Activated CD4-positive, alpha-beta T cell treated with anti-CD3 and anti-CD28 coated beads for 36 hours (primary cell): ENCODE measurements at regions not wholly inside any gene's neighbourhood (a gene's known extent, or its start where the extent isn't known, plus 50 kb on each side); places are given as distances from the start of the nearest gene placed in this dataset.

ENCODE experiments used
- ATAC-seq: fragments of 200-7000 bp; cut with Tn5 transposase; one replicate; pipeline ENCODE4 v1.10.0; 2021; ENCODE audit warnings: mild to moderate bottlenecking, moderate library complexity
- CTCF ChIA-PET: fragments of 350-600 bp; sonication (Branson Sonifier 250); formaldehyde crosslinking; loops from one replicate; lab custom pipeline; 2021; ENCODE audit warnings: antibody characterized with exemption; lab: Charles Lee
- POLR2A ChIA-PET: fragments of 350-600 bp; sonication (Branson Sonifier 250); formaldehyde crosslinking; loops from one replicate; lab custom pipeline; 2021; ENCODE audit warnings: antibody characterized with exemption, inconsistent platforms; lab: Charles Lee
- DNase-seq: peaks from one replicate; pipeline ENCODE4 v3.0.0-alpha.2; 2020
- H3K27ac Mint-ChIP-seq: one replicate; pipeline ENCODE4 v1.8.0; 2021; ENCODE audit warnings: mixed read lengths
- H3K27me3 Mint-ChIP-seq: one replicate; pipeline ENCODE4 v1.8.0; 2021; ENCODE audit warnings: mixed read lengths
- H3K36me3 Mint-ChIP-seq: one replicate; pipeline ENCODE4 v1.8.0; 2021; ENCODE audit warnings: low read depth, mixed read lengths
- H3K4me1 Mint-ChIP-seq: one replicate; pipeline ENCODE4 v1.8.0; 2021; ENCODE audit warnings: mixed read lengths
- H3K4me3 Mint-ChIP-seq: one replicate; pipeline ENCODE4 v1.8.0; 2021; ENCODE audit warnings: mild to moderate bottlenecking, moderate library complexity, mixed read lengths
- H3K9me3 Mint-ChIP-seq: one replicate; pipeline ENCODE4 v1.8.0; 2021; ENCODE audit warnings: low read depth, mixed read lengths
- intact Hi-C, 2 experiments: fragments of 100-400 bp; cut with DNase I in 1 of 2; cut with micrococcal nuclease in 1 of 2; formaldehyde crosslinking; loops; one replicate each; pipeline versions ENCODE4 v1.14.2 to v1.15.1; 2022 to 2024; cut with DNase I, micrococcal nuclease

DNA sequence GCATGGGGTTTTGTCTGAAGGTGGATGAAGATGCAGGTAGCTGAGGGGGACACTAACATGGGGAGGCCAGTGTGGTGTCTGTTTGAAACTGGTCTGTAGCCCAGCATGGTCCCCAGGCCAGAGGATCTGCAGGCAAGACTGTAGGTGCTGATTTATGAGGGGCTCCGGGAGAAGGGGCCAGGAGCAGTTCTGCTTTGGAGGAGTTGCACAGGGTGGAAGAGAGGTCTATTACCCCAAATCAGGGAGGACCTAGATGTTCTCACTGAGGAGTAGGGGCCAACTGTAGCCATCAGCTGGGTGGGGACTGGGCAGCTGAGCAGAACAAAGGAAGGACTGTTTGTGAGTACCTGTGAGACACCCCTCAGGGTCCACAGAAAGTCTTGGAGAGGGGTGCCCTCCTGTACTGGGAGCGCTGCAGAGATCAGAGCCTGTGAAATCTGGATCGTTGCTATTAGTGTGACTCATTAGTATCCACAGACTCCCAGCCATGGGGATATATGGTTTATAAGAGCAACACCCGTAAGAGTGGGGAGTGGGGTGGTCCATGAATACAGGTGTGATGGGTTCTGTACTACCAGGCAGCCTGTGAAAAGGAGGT is 64.3 kb upstream of the IRF2BP2 start:
- ATAC-seq (no peak), DNase-seq (no peak)
- CTCF ChIA-PET = no interaction called here
- POLR2A ChIA-PET = no interaction called here
- Mint-ChIP-seq H3K9me3 (no peaks in the 10 kb centered on the region), H3K36me3 (no peaks in the 10 kb centered on the region), H3K27ac (no peak overlapping the region), H3K27me3 (no peaks in the 10 kb centered on the region), H3K4me1 (peaks cover 17% of the 10 kb centered on the region), H3K4me3 (no peak overlapping the region)
- intact Hi-C loops = no loop called here

DNA sequence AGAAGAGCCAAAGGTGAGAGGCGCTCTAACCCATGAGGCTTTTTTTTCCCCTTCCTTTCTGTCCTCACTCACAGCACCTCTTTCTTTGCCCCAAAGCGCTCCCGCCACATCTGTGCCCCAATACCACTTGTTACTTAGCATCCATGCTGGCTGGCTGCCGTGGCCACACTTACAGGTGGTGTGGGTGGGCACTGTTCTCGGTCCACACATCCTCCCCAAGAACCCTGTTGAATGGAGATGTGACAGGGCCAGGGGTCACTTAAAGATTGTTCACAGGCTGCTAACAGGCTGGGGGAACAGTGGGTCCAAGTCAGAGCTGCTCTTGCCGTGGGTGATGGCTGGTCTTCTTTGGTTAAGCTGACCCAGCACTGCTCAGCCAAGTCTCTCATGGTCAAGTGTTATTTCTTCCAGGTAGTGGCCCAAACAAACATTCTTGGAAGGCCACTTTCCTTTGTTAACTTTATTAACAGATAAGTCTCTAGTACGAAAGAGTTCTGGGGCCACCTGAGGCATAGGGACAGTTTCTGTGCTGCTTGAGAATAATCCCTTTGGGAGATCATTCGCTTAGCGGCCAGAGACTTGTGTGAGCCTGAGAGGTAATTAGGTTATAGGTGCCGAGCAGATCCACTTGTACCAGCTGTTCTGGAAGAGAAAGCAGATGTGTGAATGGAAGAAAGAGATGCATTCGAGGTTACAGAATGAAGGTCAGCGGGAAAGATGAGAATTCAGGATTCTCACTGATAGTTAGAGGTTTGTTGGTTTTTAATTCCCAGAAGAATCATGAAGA is 62.6 kb upstream of the IRF2BP2 start:
- H3K4me3 Mint-ChIP-seq = no peak overlapping the region
- DNase-seq (no peak), ATAC-seq (no peak)
- H3K36me3 Mint-ChIP-seq = no peaks in the 10 kb centered on the region
- H3K9me3 Mint-ChIP-seq = no peaks in the 10 kb centered on the region
- H3K27me3 Mint-ChIP-seq = no peaks in the 10 kb centered on the region
- H3K27ac Mint-ChIP-seq = no peak overlapping the region
- CTCF ChIA-PET = no interaction called here
- intact Hi-C loops = no loop called here
- POLR2A ChIA-PET = no interaction called here
- peaks cover 21% of the 10 kb centered on the region for H3K4me1 Mint-ChIP-seq

DNA sequence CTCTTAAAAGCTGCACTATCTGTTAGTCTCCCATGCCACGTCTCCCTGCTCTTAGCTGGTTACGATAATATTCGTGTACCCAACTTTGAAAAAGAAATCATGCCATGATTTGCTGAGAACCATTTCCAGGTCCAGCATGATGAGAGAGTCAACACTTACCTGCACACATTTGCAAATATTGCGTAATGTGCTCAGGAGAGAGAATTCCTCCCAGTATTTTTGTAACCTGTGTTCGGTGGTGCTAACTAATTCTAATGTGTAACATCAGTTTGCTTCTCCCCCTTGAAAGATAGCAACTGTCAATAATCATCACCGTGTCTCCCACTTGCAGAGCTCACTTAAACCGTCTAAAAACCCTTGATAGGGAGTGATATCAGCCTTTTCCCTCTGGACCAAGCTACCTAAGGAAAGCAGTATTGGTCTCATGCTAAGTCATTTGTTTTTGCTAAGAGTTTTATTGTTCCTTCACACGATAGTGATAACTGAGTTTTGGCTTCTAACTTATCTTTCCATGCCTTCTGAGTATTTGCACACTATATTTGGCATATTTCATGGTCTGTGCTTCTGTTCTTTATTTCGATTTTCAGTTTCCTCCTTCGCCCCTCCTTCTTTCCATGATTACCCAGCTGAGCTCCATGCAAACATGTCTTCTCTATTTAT is 61.1 kb upstream of the IRF2BP2 start:
- POLR2A ChIA-PET = no interaction called here
- Mint-ChIP-seq H3K36me3 (no peaks in the 10 kb centered on the region), H3K4me3 (no peak overlapping the region), H3K27me3 (no peaks in the 10 kb centered on the region), H3K4me1 (peaks cover 16% of the 10 kb centered on the region), H3K9me3 (no peaks in the 10 kb centered on the region), H3K27ac (no peak overlapping the region)
- DNase-seq (no peak), ATAC-seq (no peak)
- intact Hi-C loops = no loop called here
- CTCF ChIA-PET = interaction anchor here (1.2 kb wide), 2 partner anchors 12 to 22 kb away, joined by 3 read pairs; no protein-coding TSS in a partner anchor

DNA sequence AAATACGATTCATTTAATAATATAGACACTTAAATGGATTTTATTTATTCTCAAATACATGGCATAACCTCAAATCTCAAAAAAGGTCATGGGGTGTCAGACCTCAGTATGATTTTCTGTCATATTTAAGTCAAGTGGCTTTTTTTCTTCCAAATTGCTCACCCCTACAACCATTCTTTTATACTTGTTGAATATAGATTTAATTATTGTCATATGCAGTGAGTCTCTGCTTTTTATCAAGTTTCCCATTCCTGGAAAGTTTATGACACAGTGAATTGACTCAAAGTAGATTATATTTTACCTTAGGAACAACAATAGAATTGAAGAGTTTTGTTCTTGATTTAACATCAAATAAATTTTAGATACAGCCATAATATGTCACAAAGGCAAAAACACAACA is 59.5 kb upstream of the IRF2BP2 start:
- Mint-ChIP-seq H3K4me1 (peaks cover 9% of the 10 kb centered on the region), H3K27ac (no peak overlapping the region), H3K4me3 (no peak overlapping the region), H3K9me3 (no peaks in the 10 kb centered on the region), H3K27me3 (no peaks in the 10 kb centered on the region), H3K36me3 (no peaks in the 10 kb centered on the region)
- ChIA-PET POLR2A (no interaction called here), CTCF (no interaction called here)
- ATAC-seq (no peak), DNase-seq (no peak)
- intact Hi-C loops = no loop called here

DNA sequence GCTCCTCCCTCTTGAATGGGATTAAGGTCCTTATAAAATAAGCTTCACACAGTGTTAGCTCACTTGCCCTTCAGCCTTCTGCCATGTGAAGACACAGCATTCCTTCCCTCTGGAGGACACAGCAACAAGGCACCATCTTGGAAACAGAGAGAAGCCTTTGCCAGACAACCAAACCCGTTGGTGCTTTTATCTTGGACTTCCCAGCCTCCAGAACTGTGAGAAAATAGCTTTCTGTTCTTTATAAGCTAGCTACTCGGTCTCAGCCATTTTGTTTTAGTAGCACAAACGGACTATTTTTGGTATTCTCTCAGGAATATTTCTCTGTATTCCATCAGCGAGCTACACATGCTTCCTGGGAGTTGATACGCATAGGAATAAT is 58.6 kb upstream of the IRF2BP2 start:
- ChIA-PET POLR2A (interaction anchor here (1.2 kb wide), 1 partner anchor 55 kb away, joined by 4 read pairs; no protein-coding TSS in a partner anchor), CTCF (interaction anchor here (0.7 to 1.1 kb wide), 3 partner anchors 13 to 415 kb away, joined by 3 to 4 read pairs (median 3); no protein-coding TSS in a partner anchor)
- DNase-seq (no peak), ATAC-seq (no peak)
- Mint-ChIP-seq H3K4me3 (no peak overlapping the region), H3K27ac (no peak overlapping the region), H3K4me1 (peaks cover 9% of the 10 kb centered on the region), H3K36me3 (no peaks in the 10 kb centered on the region), H3K27me3 (no peaks in the 10 kb centered on the region), H3K9me3 (no peaks in the 10 kb centered on the region)
- intact Hi-C loops = no loop called here

DNA sequence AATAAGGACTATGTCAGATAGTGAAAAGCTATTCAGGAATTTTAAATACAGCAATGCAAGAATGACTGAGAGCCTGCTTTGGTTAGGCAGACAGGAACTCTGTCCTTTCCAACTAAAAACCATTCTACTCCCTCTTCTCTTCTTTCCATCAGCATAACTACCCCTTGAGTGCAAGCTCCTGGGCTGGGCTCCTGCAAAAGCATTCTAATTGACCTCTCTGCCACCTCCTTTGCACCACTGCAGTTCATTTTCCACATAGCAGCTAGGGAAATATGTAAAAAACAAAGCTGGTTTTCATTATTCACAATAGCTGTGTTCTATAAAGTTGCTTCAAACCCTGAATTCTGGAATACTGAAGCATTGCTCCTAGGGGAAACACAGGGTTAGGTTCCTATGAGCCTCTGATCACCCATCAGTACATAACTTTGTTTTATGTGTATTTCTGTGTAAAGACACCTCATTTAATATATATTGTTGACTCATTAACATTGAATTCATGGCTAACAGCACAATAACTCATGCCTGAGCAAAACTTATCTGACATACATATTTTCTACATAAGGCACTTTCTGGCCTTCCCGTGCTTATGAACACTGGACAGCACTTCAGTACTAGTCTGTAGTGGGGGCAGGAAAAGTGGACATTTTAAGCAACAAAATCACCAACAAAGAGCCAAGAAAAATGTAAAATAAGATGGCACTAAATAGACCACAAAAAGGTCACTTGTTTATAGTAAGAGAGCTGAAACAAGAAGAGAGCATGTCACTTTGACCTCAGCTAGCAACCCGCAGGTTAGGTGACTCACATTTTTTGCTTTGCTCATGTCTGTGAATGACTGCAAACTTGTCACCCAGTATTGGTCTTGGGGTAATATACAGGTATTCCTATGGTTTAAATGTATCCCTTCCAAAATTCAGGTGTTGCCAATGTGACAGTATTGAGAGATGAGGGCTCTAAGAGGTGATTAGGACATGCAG is 57.9 kb upstream of the IRF2BP2 start:
- H3K36me3 Mint-ChIP-seq = no peaks in the 10 kb centered on the region
- no peak overlapping the region for H3K27ac Mint-ChIP-seq
- H3K27me3 Mint-ChIP-seq = no peaks in the 10 kb centered on the region
- DNase-seq = peak; percentile 30
- CTCF ChIA-PET = interaction anchor here (0.8 to 1.1 kb wide), 2 partner anchors 13 to 416 kb away, joined by 3 read pairs; no protein-coding TSS in a partner anchor
- no peaks in the 10 kb centered on the region for H3K9me3 Mint-ChIP-seq
- H3K4me3 Mint-ChIP-seq = no peak overlapping the region
- POLR2A ChIA-PET = interaction anchor here (1.2 kb wide), 1 partner anchor 56 kb away, joined by 4 read pairs; no protein-coding TSS in a partner anchor
- intact Hi-C loops = no loop called here
- peaks cover 9% of the 10 kb centered on the region for H3K4me1 Mint-ChIP-seq
- ATAC-seq = peak; percentile 89

DNA sequence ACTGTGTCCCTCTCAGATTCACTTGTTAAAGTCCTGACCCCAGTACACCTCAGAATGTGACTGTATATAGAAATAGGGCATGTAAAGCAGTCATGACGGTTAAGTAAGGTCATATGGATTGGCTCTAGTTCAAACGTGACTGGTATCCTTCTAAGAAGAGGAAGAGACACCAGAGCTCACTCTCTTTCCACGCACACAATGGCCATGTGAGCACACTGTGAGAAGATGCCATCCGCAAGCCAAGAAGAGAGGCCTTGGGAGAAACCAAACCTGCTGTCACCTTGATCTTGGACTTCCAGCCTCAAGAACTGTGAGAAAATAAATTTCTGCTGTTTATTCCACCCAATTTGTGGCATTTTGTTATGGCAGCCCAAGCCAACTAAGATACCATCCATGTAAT is 56.8 kb upstream of the IRF2BP2 start:
- Mint-ChIP-seq H3K27ac (no peak overlapping the region), H3K36me3 (no peaks in the 10 kb centered on the region), H3K27me3 (no peaks in the 10 kb centered on the region), H3K4me1 (peaks cover 9% of the 10 kb centered on the region), H3K9me3 (no peaks in the 10 kb centered on the region), H3K4me3 (no peak overlapping the region)
- no peak for DNase-seq
- no peak for ATAC-seq
- ChIA-PET CTCF (no interaction called here), POLR2A (no interaction called here)
- intact Hi-C loops = no loop called here

DNA sequence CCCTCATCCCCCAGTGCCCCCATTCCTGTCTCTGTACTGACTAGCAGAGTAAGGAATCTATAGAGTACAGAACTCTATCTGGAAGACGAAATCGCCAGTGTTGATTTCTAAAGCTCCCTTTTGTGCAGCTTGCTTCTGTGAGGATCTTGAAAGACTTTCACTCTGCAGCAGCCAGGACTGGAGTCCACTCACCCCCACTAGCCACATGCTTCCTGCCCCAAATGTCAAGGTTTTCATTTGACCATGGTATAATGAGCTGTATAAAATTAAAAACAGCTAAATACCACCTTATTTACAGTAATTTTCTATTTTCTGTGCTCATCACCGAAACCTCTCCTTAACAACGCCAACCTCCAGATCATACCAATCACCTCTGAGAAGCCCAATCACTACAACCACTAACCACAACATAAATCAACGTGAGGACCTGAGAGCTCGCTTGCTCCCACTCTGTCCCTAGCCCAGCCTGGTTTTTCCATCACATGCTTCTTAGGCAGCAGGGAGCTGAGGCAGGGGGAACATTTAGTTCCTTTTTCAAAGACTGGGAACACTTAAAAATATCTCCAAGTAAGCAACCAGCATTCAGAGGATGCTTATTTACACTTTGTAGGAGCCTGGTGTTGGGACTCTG is 56.1 kb upstream of the IRF2BP2 start:
- ChIA-PET CTCF (interaction anchor here (0.6 kb wide), 1 partner anchor 55 kb away, joined by 3 read pairs; no protein-coding TSS in a partner anchor), POLR2A (no interaction called here)

DNA sequence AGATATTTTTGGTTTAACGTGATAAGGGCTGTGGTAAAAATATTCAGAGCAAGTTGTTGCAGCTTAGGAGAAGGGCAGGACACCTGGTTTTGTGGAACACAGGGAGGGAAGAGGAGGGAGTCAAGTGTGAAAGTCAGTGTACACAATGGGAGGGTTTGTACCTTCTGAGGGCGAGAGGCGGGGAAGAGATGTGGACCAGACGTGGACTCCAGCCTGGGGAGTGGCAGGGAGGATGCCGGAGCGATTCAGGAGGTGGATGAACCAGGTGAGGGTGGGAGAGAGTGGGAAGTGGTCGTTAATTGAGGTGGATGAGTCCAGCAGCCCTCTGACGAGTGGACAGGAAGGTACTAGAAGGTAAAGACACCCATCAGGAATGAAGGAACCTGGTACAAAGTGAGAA is 52.2 kb upstream of the IRF2BP2 start:
- ChIA-PET POLR2A (no interaction called here), CTCF (no interaction called here)
- intact Hi-C loops = no loop called here
- Mint-ChIP-seq H3K27ac (no peak overlapping the region), H3K9me3 (no peaks in the 10 kb centered on the region), H3K4me1 (peaks cover 7% of the 10 kb centered on the region), H3K27me3 (no peaks in the 10 kb centered on the region), H3K4me3 (no peak overlapping the region), H3K36me3 (no peaks in the 10 kb centered on the region)
- ATAC-seq = no peak
- DNase-seq = no peak

More for the DNA sequence above, 56.1 kb upstream of the IRF2BP2 start:
- ATAC-seq = no peak
- H3K4me1 Mint-ChIP-seq = peaks cover 4% of the 10 kb centered on the region
- intact Hi-C loops = no loop called here
- H3K36me3 Mint-ChIP-seq = no peaks in the 10 kb centered on the region
- DNase-seq = no peak
- no peaks in the 10 kb centered on the region for H3K9me3 Mint-ChIP-seq
- H3K4me3 Mint-ChIP-seq = no peak overlapping the region
- no peak overlapping the region for H3K27ac Mint-ChIP-seq
- no peaks in the 10 kb centered on the region for H3K27me3 Mint-ChIP-seq

DNA sequence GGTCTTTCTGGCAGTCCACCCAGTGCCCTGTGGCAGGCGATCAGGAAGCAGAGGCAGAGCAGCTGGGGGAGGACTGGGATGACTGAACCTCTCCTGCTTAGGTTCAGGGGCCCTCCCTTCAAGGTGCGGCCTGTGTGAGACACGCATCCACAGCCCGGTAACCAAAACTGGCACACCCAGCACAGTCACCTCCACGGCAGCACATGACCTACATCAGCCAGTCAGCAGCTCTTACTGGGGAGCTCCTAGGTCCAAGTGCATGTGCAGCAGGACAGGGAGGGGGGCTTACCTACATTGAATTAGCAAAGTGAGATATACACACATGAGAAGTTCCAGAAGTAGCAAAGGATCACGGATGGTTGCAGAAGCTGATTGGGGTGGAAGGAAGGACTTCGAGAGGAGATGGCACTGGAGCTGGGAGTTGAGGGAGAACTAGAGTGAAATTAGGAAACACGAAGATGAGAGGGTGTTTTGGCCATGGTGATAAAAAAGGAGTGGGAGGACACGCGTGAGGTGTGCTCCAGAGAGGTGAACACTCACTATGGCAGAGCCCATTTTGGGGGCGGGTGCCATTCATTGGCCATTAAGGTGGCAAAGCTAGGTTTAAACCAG is 51.4 kb upstream of the IRF2BP2 start:
- no peak overlapping the region for H3K4me3 Mint-ChIP-seq
- H3K36me3 Mint-ChIP-seq = no peaks in the 10 kb centered on the region
- intact Hi-C loops = no loop called here
- no peaks in the 10 kb centered on the region for H3K27me3 Mint-ChIP-seq
- peak; percentile 29 for DNase-seq
- H3K4me1 Mint-ChIP-seq = peaks cover 14% of the 10 kb centered on the region
- ATAC-seq = no peak
- CTCF ChIA-PET = no interaction called here
- POLR2A ChIA-PET = no interaction called here
- H3K27ac Mint-ChIP-seq = no peak overlapping the region
- H3K9me3 Mint-ChIP-seq = no peaks in the 10 kb centered on the region
